ENCODE measurements at regions not wholly inside any gene's neighbourhood (a gene's known extent, or its start where the extent isn't known, plus 50 kb on each side); places are given as distances from the start of the nearest gene placed in this dataset.

- no peak for TF ChIP-seq CTCF (conservative IDR thresholded peaks at IDR 0.05)
- H3K27ac ChIP-seq = no peak overlapping the region
Observed at GRCh38 chr17:53058031-53058430, 764.7 kb upstream of the KIF2B start.

- no peak for TF ChIP-seq CTCF (conservative IDR thresholded peaks at IDR 0.05)
- no peak overlapping the region for H3K27ac ChIP-seq
Observed at GRCh38 chr17:53046781-53047180, 775.9 kb upstream of the KIF2B start.

GRCh38 chr17:53039981-53040380, 782.7 kb upstream of the KIF2B start:
- no peak for TF ChIP-seq CTCF (conservative IDR thresholded peaks at IDR 0.05)
- H3K27ac ChIP-seq = no peak overlapping the region

- H3K27ac ChIP-seq = no peak overlapping the region
- no peak for TF ChIP-seq CTCF (conservative IDR thresholded peaks at IDR 0.05)
Observed at GRCh38 chr17:53033297-53033696, 789.4 kb upstream of the KIF2B start.

- TF ChIP-seq CTCF (conservative IDR thresholded peaks at IDR 0.05) = peak; percentile 72
Observed at GRCh38 chr17:53032861-53033271, 789.9 kb upstream of the KIF2B start.

GRCh38 chr17:53017227-53017626, 805.5 kb upstream of the KIF2B start:
- no peak overlapping the region for H3K27ac ChIP-seq
- TF ChIP-seq CTCF (conservative IDR thresholded peaks at IDR 0.05) = no peak

More at GRCh38 chr17:53032861-53033271, 789.9 kb upstream of the KIF2B start:
- no peak overlapping the region for H3K27ac ChIP-seq

- TF ChIP-seq CTCF (conservative IDR thresholded peaks at IDR 0.05) = no peak
- H3K27ac ChIP-seq = no peak overlapping the region
Observed at GRCh38 chr17:53016085-53016484, 806.6 kb upstream of the KIF2B start.

- TF ChIP-seq CTCF (conservative IDR thresholded peaks at IDR 0.05) = no peak
- H3K27ac ChIP-seq = no peak overlapping the region
Observed at GRCh38 chr17:53012364-53012763, 810.4 kb upstream of the KIF2B start.
